HCT116 (cell line): ENCODE measurements at regions not wholly inside any gene's neighbourhood (a gene's known extent, or its start where the extent isn't known, plus 50 kb on each side); places are given as distances from the start of the nearest gene placed in this dataset.

Source experiments
- ATAC-seq: fragments of 200-7000 bp; cut with Tn5 transposase; 2 replicates; pipeline ENCODE4 v1.9.1; 2020; ENCODE audit warnings: mild to moderate bottlenecking, moderate library complexity
- BruUV-seq: library from RNA; stranded (reverse); fragments of 400-500 nt; replicated peaks from 2 replicates; lab custom pipeline; 2021; lab: Mats Ljungman, UMichigan
- CTCF ChIA-PET: fragments of 300-600 bp; sonication (Branson Sonifier 250); formaldehyde crosslinking; loops from one replicate; lab custom pipeline; 2021; ENCODE audit warnings: antibody characterized with exemption; lab: Charles Lee
- POLR2A ChIA-PET: fragments of 300-600, 350-600 bp; sonication (Branson Sonifier 250); formaldehyde crosslinking; loops from one replicate; lab custom pipeline; 2021; ENCODE audit warnings: antibody characterized with exemption; lab: Charles Lee
- RAD21 ChIA-PET, 2 experiments: fragments of 300-600 bp; sonication (Branson Sonifier 250); formaldehyde crosslinking; loops; one replicate each; lab custom pipeline; 2023; ENCODE audit warnings: low total read pairs in 2 of 2; ENCODE audit not compliant: uncharacterized antibody in 2 of 2, unreplicated experiment in 2 of 2, low non-redundant PET in 1 of 2; lab: Charles Lee
- DNase-seq: peaks from one replicate; pipeline ENCODE4 v3.0.0-alpha.2; 2010; ENCODE audit warnings: low read depth, low spot score
- H2AFZ ChIP-seq: fragments of 200-600 bp; shearing (Covaris generic), sonication (generic); 2 replicates; pipeline ENCODE4 v1.6.1; 2017; ENCODE audit warnings: low read depth, mixed run types, mixed read lengths, antibody characterized with exemption, low read length; ENCODE audit not compliant: poor library complexity, severe bottlenecking
- H3K27ac ChIP-seq: 2 replicates; pipeline ENCODE4 v1.5.1; 2012; ENCODE audit warnings: low read depth, low read length
- H3K27me3 ChIP-seq: fragments of 200-600 bp; sonication (generic); 2 replicates; pipeline ENCODE4 v1.6.1; 2016; ENCODE audit warnings: mixed run types, low read length, mixed read lengths; ENCODE audit not compliant: insufficient read depth
- H3K36me3 ChIP-seq, 2 experiments: fragments of 200-500 bp in 1 of 2; fragments of 200-600 bp in 1 of 2; sonication (Bioruptor generic) in 1 of 2; sonication (generic) in 1 of 2; 2 replicates each; pipeline versions ENCODE4 v1.5.1 to v1.6.1; 2014 to 2016; ENCODE audit warnings: low read length in 2 of 2, inconsistent platforms in 1 of 2, mixed read lengths in 1 of 2, mixed run types in 1 of 2; ENCODE audit not compliant: insufficient read depth in 2 of 2, control insufficient read depth in 1 of 2
- H3K4me1 ChIP-seq, 2 experiments: fragments of 200-600 bp in 1 of 2; sonication (generic) in 1 of 2; 2 replicates each; pipeline versions ENCODE4 v1.5.1 to v1.6.1; 2012 to 2017; ENCODE audit warnings: low read length in 2 of 2, inconsistent platforms in 1 of 2, mild to moderate bottlenecking in 1 of 2, mixed read lengths in 1 of 2, mixed run types in 1 of 2, moderate library complexity in 1 of 2; ENCODE audit not compliant: insufficient read depth in 2 of 2, control insufficient read depth in 1 of 2
- H3K4me2 ChIP-seq: fragments of 200-600 bp; sonication (generic); 2 replicates; pipeline ENCODE4 v1.6.1; 2017; ENCODE audit warnings: mixed run types, low read length, mixed read lengths
- H3K4me3 ChIP-seq, 2 experiments: fragments of 200-600 bp in 1 of 2; sonication (generic) in 1 of 2; replicated peaks in 1 of 2; 2 replicates each; pipeline ENCODE4 v1.5.1; 2011 to 2016; ENCODE audit warnings: low read length in 2 of 2, control low read depth in 1 of 2, low read depth in 1 of 2, mild to moderate bottlenecking in 1 of 2, mixed read lengths in 1 of 2, mixed run types in 1 of 2
- H3K79me2 ChIP-seq: fragments of 200-600 bp; sonication (generic); 2 replicates; pipeline ENCODE4 v1.6.1; 2017; ENCODE audit warnings: mild to moderate bottlenecking, mixed run types, low read length, moderate library complexity, mixed read lengths; ENCODE audit not compliant: insufficient read depth
- H3K9ac ChIP-seq: fragments of 200-600 bp; sonication (generic); 2 replicates; pipeline ENCODE4 v1.6.1; 2016; ENCODE audit warnings: low read length, mixed read lengths
- H3K9me2 ChIP-seq: fragments of 200-600 bp; sonication (generic), shearing (Covaris generic); 2 replicates; pipeline ENCODE4 v1.6.1; 2017; ENCODE audit warnings: mixed run types, mild to moderate bottlenecking, moderate library complexity; ENCODE audit not compliant: insufficient read depth
- H3K9me3 ChIP-seq, 2 experiments: fragments of 200-500 bp in 1 of 2; fragments of 200-600 bp in 1 of 2; sonication (Bioruptor generic) in 1 of 2; sonication (generic) in 1 of 2; 2 replicates each; pipeline ENCODE4 v1.6.1; 2014 to 2017; ENCODE audit warnings: low read length in 2 of 2, mixed read lengths in 2 of 2, inconsistent platforms in 1 of 2, low read depth in 1 of 2, mild to moderate bottlenecking in 1 of 2, mixed run types in 1 of 2, moderate library complexity in 1 of 2; ENCODE audit not compliant: control insufficient read depth in 1 of 2, insufficient read depth in 1 of 2
- H4K20me1 ChIP-seq: fragments of 200-600 bp; sonication (generic), shearing (Covaris generic); 2 replicates; pipeline ENCODE4 v1.6.1; 2017; ENCODE audit warnings: mixed run types, mild to moderate bottlenecking, moderate library complexity; ENCODE audit not compliant: insufficient read depth
- CBX3 ChIP-seq: IDR thresholded peaks from 2 replicates; pipeline ENCODE4 v1.6.1; 2012; ENCODE audit warnings: low read depth
- CEBPB ChIP-seq: IDR thresholded peaks from 2 replicates; pipeline ENCODE4 v1.6.1; 2012; ENCODE audit warnings: low read depth
- EGR1 ChIP-seq: IDR thresholded peaks from 2 replicates; pipeline ENCODE4 v1.6.1; 2012; ENCODE audit warnings: low read depth
- ELF1 ChIP-seq: IDR thresholded peaks from 2 replicates; pipeline ENCODE4 v1.6.1; 2012; ENCODE audit warnings: low read depth, borderline replicate concordance
- EZH2 ChIP-seq: fragments of 200-600 bp; sonication (generic); IDR thresholded peaks from 2 replicates; pipeline ENCODE4 v1.6.1; 2017; ENCODE audit warnings: antibody characterized with exemption, mixed run types
- FOSL1 ChIP-seq: IDR thresholded peaks from 2 replicates; pipeline ENCODE4 v1.6.1; 2012; ENCODE audit warnings: low read depth
- JUND ChIP-seq: IDR thresholded peaks from 2 replicates; pipeline ENCODE4 v1.6.1; 2012
- POLR2A ChIP-seq: IDR thresholded peaks from 2 replicates; pipeline ENCODE4 v1.7.0; 2011; ENCODE audit warnings: borderline replicate concordance; ENCODE audit not compliant: insufficient read depth, insufficient read length; ENCODE audit errors: extremely low read depth
- POLR2AphosphoS5 ChIP-seq: IDR thresholded peaks from 2 replicates; pipeline ENCODE4 v1.6.1; 2011; ENCODE audit warnings: mild to moderate bottlenecking, low read depth, low read length, moderate library complexity
- RAD21 ChIP-seq: IDR thresholded peaks from 2 replicates; pipeline ENCODE4 v1.6.1; 2012; ENCODE audit warnings: low read depth, mild to moderate bottlenecking
- REST ChIP-seq: IDR thresholded peaks from 2 replicates; pipeline ENCODE4 v1.6.1; 2012; ENCODE audit warnings: low read depth
- SIN3A ChIP-seq: IDR thresholded peaks from 2 replicates; pipeline ENCODE4 v1.6.1; 2012; ENCODE audit warnings: low read depth
- TCF7L2 ChIP-seq: IDR thresholded peaks from 2 replicates; pipeline ENCODE4 v1.7.0; 2011; ENCODE audit warnings: borderline replicate concordance, inconsistent platforms; ENCODE audit not compliant: insufficient read depth, insufficient read length; ENCODE audit errors: extremely low read depth
- YY1 ChIP-seq: IDR thresholded peaks from 2 replicates; pipeline ENCODE4 v1.6.1; 2011; ENCODE audit warnings: low read length, low read depth, moderate library complexity, mild to moderate bottlenecking; ENCODE audit not compliant: insufficient replicate concordance; ENCODE audit errors: extremely low read depth
- ZFX ChIP-seq: fragments of 450-650 bp; IDR thresholded peaks from 2 replicates; pipeline ENCODE4 v1.6.1; 2017
- ZNF274 ChIP-seq: fragments of 200-500 bp; sonication (Bioruptor generic); IDR thresholded peaks from 2 replicates; pipeline ENCODE4 v1.6.1; 2014; ENCODE audit warnings: mild to moderate bottlenecking, low read depth, low read length, inconsistent platforms
- intact Hi-C: fragments of 100-400 bp; cut with micrococcal nuclease; formaldehyde crosslinking; loops from 2 replicates; pipeline ENCODE4 v1.10.0; 2022
- TF ChIP-seq, protein P1 (sequence below): IDR thresholded peaks from 2 replicates; pipeline ENCODE4 v1.6.1; 2012
- TF ChIP-seq, protein P2 (sequence below): IDR thresholded peaks from 2 replicates; pipeline ENCODE4 v1.6.1; 2011; ENCODE audit warnings: mild to moderate bottlenecking, low read length, moderate library complexity; ENCODE audit not compliant: insufficient replicate concordance; ENCODE audit errors: extremely low read depth
- TF ChIP-seq, protein P3 (sequence below), 3 experiments: fragments of 200-600 bp in 1 of 3; sonication (generic) in 1 of 3; IDR thresholded peaks in 2 of 3; conservative IDR thresholded peaks in 1 of 3; 2 replicates each; pipeline ENCODE4 v1.5.1; 2012 to 2017; ENCODE audit warnings: low read depth in 2 of 3, low read length in 2 of 3, antibody characterized with exemption in 1 of 3, borderline replicate concordance in 1 of 3, control low read depth in 1 of 3, mild to moderate bottlenecking in 1 of 3, mixed read lengths in 1 of 3, mixed run types in 1 of 3, moderate library complexity in 1 of 3; ENCODE audit not compliant: insufficient read depth in 1 of 3
- TF ChIP-seq, protein P4 (sequence below): IDR thresholded peaks from 2 replicates; pipeline ENCODE4 v1.6.1; 2012

- H3K4me2 ChIP-seq, result no peak overlapping the region
- no peaks in the 10 kb centered on the region for H3K79me2 ChIP-seq
- no peak overlapping the region for H3K27ac ChIP-seq
- H3K27me3 ChIP-seq, result no peaks in the 10 kb centered on the region
- no peak overlapping the region for H3K9ac ChIP-seq
- ChIA-PET RAD21 (no interaction called here), CTCF (no interaction called here), POLR2A (no interaction called here)
- no peak overlapping the region for H2AFZ ChIP-seq
- H3K4me3 ChIP-seq, result no peak overlapping the region
- no peaks in the 10 kb centered on the region for H3K36me3 ChIP-seq
- H4K20me1 ChIP-seq, result no peaks in the 10 kb centered on the region
- no peaks in the 10 kb centered on the region for H3K9me2 ChIP-seq
- no peak for DNase-seq
- no peak for ATAC-seq
- TF ChIP-seq, protein P1, sequence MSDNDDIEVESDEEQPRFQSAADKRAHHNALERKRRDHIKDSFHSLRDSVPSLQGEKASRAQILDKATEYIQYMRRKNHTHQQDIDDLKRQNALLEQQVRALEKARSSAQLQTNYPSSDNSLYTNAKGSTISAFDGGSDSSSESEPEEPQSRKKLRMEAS, result no peak
- TF ChIP-seq FOSL1 (no peak), TCF7L2 (no peak), SIN3A (no peak), ZFX (no peak), YY1 (no peak), EZH2 (no peak), RAD21 (no peak), ZNF274 (no peak), EGR1 (no peak), REST (no peak), POLR2A (no peak), ELF1 (no peak), POLR2AphosphoS5 (no peak), CEBPB (no peak), JUND (no peak), CBX3 (no peak)
- TF ChIP-seq, protein P2, sequence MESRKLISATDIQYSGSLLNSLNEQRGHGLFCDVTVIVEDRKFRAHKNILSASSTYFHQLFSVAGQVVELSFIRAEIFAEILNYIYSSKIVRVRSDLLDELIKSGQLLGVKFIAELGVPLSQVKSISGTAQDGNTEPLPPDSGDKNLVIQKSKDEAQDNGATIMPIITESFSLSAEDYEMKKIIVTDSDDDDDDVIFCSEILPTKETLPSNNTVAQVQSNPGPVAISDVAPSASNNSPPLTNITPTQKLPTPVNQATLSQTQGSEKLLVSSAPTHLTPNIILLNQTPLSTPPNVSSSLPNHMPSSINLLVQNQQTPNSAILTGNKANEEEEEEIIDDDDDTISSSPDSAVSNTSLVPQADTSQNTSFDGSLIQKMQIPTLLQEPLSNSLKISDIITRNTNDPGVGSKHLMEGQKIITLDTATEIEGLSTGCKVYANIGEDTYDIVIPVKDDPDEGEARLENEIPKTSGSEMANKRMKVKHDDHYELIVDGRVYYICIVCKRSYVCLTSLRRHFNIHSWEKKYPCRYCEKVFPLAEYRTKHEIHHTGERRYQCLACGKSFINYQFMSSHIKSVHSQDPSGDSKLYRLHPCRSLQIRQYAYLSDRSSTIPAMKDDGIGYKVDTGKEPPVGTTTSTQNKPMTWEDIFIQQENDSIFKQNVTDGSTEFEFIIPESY, result no peak
- TF ChIP-seq, protein P3, sequence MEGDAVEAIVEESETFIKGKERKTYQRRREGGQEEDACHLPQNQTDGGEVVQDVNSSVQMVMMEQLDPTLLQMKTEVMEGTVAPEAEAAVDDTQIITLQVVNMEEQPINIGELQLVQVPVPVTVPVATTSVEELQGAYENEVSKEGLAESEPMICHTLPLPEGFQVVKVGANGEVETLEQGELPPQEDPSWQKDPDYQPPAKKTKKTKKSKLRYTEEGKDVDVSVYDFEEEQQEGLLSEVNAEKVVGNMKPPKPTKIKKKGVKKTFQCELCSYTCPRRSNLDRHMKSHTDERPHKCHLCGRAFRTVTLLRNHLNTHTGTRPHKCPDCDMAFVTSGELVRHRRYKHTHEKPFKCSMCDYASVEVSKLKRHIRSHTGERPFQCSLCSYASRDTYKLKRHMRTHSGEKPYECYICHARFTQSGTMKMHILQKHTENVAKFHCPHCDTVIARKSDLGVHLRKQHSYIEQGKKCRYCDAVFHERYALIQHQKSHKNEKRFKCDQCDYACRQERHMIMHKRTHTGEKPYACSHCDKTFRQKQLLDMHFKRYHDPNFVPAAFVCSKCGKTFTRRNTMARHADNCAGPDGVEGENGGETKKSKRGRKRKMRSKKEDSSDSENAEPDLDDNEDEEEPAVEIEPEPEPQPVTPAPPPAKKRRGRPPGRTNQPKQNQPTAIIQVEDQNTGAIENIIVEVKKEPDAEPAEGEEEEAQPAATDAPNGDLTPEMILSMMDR (IDR thresholded peaks at IDR 0.05 in 2 of 3, conservative IDR thresholded peaks at IDR 0.05 in 1 of 3; ENCODE audit: borderline replicate concordance in 1 of 3, insufficient read depth in 1 of 3, low read depth in 2 of 3, low read length in 2 of 3), result no peak
- TF ChIP-seq, protein P4, sequence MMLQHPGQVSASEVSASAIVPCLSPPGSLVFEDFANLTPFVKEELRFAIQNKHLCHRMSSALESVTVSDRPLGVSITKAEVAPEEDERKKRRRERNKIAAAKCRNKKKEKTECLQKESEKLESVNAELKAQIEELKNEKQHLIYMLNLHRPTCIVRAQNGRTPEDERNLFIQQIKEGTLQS, result no peak
- no peaks in the 10 kb centered on the region for H3K4me1 ChIP-seq
- H3K9me3 ChIP-seq, result peaks cover 7 to 40% of the 10 kb centered on the region in 2 experiments; a peak in 3 of 4 replicates
- no TSS peak for BruUV-seq
- intact Hi-C loops, result no loop called here
Observed at GRCh38 chr14:27184427-27184826, 586.6 kb upstream of the NOVA1 start.
